ENCODE measurements at regions not wholly inside any gene's neighbourhood (a gene's known extent, or its start where the extent isn't known, plus 50 kb on each side); places are given as distances from the start of the nearest gene placed in this dataset.

DNA sequence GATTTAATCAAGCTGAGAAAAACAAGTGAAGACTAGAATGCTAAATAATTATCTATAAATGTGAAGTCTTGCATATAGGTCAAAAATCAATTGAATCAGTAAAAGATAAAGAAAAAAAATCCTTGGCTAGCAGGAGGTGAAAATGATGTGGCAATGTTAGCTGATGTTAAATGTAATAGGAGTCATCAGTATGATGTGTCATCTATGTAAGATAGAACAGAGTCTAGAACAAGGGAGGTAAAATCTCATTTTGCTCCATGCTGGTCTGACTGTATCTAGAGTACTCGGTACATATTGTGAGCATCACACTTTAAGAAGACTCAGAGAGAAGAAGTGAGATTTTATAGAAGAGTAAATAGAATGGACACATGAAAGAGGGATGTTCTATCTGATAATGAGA lies 721.2 kb downstream of the ETS1 start:
- TF ChIP-seq POLR2A (IDR thresholded peaks at IDR 0.05; ENCODE audit: low read depth, low read length) = no peak
- TF ChIP-seq POLR2AphosphoS5 (IDR thresholded peaks at IDR 0.05; ENCODE audit: low read depth, low read length) = no peak
- no peak for TF ChIP-seq TAF1 (IDR thresholded peaks at IDR 0.05; ENCODE audit: borderline replicate concordance, low read depth, low read length)
